ENCODE measurements at regions not wholly inside any gene's neighbourhood (a gene's known extent, or its start where the extent isn't known, plus 50 kb on each side); places are given as distances from the start of the nearest gene placed in this dataset.

DNA sequence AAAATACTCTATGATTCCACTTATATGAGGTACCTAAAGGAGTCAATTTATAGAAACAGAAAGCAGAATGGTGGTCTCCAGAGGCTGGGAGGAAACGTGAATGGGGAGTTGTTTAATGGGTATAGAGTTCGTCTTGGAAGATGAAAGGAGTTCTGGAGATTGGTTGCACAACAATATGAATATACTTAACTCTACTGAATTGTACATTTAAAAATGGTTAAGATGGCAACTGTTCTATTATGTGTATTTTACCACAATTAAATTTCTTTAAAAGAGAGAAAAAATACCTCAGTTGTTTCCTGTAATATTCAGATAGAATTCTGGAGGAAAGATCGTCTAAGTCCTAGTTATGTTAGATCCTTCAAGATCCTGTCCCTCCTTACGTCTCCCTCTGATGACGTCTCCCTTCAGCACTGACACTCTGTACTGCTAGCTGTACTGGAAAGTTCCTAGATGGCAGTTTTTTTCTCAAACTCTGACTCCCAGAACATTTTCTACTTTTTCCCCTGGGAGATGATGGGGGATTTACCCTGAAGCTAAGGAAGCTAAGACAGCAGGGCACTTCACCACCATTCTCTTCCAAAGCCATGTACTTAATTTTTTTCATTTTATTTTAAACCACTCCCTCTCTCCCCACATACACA, 53.2 kb upstream of the CAV2 start:
- no peak for DNase-seq (ENCODE audit: low spot score)

DNA sequence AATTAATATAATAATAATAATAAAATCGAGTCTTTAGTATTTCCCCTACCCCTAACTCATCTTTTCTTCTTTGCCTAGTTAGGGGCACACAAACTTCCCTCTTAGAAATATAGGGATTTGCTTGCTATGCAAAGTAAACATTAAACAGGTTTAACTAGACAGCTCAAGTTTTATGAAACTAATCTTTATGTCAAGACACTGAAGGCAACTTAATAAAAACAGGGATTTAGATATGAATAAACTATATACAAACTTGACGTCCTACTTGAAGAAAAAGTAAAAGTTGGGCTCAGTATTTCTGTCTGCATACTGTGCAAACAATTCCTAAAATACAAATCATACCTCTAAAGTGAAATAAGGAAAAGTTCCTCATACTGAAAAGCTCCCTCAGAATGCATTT, 52.1 kb upstream of the CAV2 start:
- no peak for DNase-seq (ENCODE audit: low spot score)

DNA sequence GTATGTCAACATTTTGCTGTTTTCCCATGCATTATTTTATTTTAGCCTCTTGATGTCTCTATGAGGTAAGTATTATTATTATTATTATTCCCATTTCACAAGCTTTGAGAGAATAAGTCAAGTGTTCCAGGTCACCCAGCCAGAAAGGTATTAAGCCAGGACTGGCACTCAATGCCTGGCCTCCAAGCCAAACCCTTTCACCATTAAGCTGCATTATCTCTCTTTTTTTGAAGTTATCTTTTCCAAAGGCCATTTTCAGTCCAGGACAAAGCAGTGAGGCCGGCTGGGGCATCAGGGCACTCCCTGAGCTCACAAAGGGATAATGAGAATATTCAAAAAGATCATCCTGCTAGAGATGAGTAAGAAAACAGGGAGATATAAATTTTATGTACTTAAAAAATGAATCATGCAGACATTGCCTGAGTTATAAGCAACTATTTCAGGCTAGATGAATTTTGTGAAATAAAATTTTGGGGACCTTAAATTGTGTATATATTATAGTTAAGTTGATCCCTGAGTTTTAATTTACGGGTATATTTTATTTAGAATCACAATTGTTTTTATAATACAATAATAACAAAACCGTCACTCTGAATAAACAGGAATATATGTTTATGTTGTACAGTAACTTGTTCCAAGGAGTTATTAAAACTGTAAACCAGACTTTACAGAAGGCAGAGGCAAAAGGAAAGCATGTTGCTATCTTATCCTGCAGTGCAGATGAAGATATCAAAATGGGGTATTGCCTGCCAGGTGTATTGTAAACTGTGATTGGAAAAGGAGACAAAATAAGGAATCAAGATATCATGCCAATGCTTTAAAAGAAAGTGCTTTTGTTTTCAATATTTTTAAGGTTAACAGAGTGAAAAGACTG, 51.3 kb upstream of the CAV2 start:
- no peak for DNase-seq (ENCODE audit: low spot score)

DNA sequence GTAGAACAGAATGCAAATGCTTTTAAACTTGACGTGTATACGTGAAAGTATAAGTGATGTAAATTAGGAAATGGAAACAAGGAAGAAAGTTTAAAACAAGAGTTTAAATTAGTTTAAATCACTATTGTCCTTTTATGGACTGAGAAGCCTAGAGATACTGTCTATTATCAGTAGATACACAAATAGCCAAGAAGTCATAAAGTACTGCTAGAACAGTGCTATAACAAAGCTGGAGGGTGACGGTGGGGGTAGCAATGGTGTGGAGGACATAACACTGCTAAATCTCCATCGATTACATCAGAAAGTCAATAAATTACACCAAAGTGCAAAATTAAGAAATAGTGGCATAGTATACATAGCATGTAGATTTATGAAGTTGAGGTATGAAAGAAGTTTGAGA, 50.1 kb upstream of the CAV2 start:
- no peak for DNase-seq (ENCODE audit: low spot score)

Measured in iPS-NIHi11 (cell line).